ENCODE measurements at regions not wholly inside any gene's neighbourhood (a gene's known extent, or its start where the extent isn't known, plus 50 kb on each side); places are given as distances from the start of the nearest gene placed in this dataset.

DNA sequence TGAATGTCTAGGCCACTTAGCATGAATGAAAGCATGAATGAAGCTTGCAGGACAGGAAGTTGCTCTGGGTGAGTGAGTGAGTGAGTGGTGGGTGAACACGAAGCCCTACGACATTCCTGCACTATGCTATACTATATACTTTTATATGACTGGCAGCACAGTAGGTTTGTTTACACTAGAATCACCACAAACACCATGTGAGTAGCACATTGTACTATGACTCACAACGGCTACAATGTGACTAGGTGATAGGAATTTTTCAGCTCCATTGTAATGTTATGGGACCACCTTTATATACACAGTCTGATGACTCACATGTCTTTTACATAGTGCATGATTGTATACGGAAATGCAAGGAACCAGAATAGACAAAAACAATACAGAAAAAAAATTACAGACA, 1480.2 kb downstream of the AACS start:
- CTCF ChIA-PET: no interaction called here
- ATAC-seq (ENCODE audit: low read depth): no peak

DNA sequence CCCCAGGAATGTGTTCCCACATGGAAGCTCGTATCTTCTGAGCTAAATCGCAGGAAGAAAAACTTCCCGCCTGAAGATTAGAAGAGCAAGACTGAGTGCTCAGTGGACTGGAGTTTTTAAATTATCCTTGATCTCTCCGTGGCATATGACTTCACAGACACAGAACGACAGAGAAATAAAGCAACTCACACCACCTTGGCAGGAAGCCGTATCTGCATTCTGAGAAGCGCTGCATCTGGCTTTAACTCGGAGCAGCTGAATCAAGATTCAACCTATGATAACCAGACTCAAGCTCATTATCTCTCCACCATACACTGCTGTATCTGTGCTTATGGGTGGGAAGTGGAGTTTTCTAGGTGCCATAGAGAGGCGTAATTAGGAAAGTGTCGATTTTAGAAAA, 1482.7 kb downstream of the AACS start:
- POLR2A ChIA-PET: no interaction called here
- intact Hi-C loops (cut with micrococcal nuclease): no loop called here
- no peaks in the 10 kb centered on the region for H3K36me3 Mint-ChIP-seq (ENCODE audit: low read depth)

More for the DNA sequence above, 1480.2 kb downstream of the AACS start:
- no peak overlapping the region for H3K4me3 Mint-ChIP-seq
- no peak for DNase-seq
- H3K4me1 Mint-ChIP-seq: no peaks in the 10 kb centered on the region
- no peaks in the 10 kb centered on the region for H3K36me3 Mint-ChIP-seq (ENCODE audit: low read depth)
- no peak overlapping the region for H3K27ac Mint-ChIP-seq
- no peaks in the 10 kb centered on the region for H3K27me3 Mint-ChIP-seq
- TF ChIP-seq, protein P1, sequence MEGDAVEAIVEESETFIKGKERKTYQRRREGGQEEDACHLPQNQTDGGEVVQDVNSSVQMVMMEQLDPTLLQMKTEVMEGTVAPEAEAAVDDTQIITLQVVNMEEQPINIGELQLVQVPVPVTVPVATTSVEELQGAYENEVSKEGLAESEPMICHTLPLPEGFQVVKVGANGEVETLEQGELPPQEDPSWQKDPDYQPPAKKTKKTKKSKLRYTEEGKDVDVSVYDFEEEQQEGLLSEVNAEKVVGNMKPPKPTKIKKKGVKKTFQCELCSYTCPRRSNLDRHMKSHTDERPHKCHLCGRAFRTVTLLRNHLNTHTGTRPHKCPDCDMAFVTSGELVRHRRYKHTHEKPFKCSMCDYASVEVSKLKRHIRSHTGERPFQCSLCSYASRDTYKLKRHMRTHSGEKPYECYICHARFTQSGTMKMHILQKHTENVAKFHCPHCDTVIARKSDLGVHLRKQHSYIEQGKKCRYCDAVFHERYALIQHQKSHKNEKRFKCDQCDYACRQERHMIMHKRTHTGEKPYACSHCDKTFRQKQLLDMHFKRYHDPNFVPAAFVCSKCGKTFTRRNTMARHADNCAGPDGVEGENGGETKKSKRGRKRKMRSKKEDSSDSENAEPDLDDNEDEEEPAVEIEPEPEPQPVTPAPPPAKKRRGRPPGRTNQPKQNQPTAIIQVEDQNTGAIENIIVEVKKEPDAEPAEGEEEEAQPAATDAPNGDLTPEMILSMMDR (IDR thresholded peaks at IDR 0.05): no peak
- intact Hi-C loops (cut with micrococcal nuclease): no loop called here
- peaks cover 16% of the 10 kb centered on the region for H3K9me3 Mint-ChIP-seq
- POLR2A ChIA-PET: no interaction called here

DNA sequence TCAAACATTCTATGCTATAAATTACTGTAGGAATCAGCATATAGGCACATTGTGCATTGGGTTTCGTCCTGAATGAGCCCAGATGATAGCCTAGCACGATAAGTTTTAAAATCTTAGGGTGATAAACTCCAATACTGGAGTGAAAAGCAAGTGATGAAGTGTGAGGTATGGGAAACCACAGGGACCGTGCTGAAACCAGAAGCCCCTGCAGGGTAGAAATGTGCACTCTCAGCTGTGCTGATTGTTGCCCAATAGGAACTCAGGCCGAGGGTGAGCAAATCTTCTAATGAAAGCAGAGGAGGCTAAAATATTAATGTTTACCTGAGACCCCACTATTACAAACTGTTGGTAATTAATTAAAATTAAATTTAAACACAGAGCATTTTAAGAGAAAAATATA, 1486.6 kb downstream of the AACS start:
- H3K27ac Mint-ChIP-seq: no peak overlapping the region
- POLR2A ChIA-PET: no interaction called here
- DNase-seq (no peak), ATAC-seq (ENCODE audit: low read depth) (no peak)
- H3K4me1 Mint-ChIP-seq: no peaks in the 10 kb centered on the region
- H3K4me3 Mint-ChIP-seq: no peak overlapping the region
- no peaks in the 10 kb centered on the region for H3K9me3 Mint-ChIP-seq
- TF ChIP-seq, protein P1 (IDR thresholded peaks at IDR 0.05): no peak
- CTCF ChIA-PET: no interaction called here
- intact Hi-C loops (cut with micrococcal nuclease): no loop called here
- H3K27me3 Mint-ChIP-seq: no peaks in the 10 kb centered on the region
- H3K36me3 Mint-ChIP-seq (ENCODE audit: low read depth): no peaks in the 10 kb centered on the region

More for the DNA sequence above, 1482.7 kb downstream of the AACS start:
- Mint-ChIP-seq H3K4me1 (no peaks in the 10 kb centered on the region), H3K27ac (no peak overlapping the region), H3K27me3 (no peaks in the 10 kb centered on the region), H3K9me3 (peaks cover 11% of the 10 kb centered on the region), H3K4me3 (no peak overlapping the region)
- ATAC-seq (ENCODE audit: low read depth): no peak
- DNase-seq: no peak
- TF ChIP-seq, protein P1 (IDR thresholded peaks at IDR 0.05): no peak
- CTCF ChIA-PET: no interaction called here

DNA sequence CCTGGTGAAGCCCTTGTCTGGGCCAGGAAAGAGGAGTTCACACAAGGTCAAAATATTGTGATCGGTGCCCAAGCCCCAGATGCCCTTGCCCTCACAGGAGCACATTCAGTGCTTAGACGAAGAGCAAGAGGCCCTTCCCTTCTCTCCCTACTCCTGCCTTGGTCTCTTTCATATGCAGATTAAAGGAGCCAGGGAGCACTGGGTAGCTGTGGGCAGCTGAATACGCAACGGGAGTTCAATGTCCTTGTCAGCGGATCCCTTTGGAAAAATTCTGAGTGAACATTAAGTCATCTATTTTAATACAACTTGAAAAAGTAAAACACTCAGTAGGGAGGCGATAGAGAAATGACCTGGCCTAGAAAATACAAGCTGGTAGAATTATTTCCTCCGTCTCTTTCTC, 1489.4 kb downstream of the AACS start:
- POLR2A ChIA-PET: no interaction called here
- no peak overlapping the region for H3K4me3 Mint-ChIP-seq
- no peaks in the 10 kb centered on the region for H3K9me3 Mint-ChIP-seq
- H3K4me1 Mint-ChIP-seq: no peaks in the 10 kb centered on the region
- H3K36me3 Mint-ChIP-seq (ENCODE audit: low read depth): no peaks in the 10 kb centered on the region
- no peak for ATAC-seq (ENCODE audit: low read depth)
- intact Hi-C loops (cut with micrococcal nuclease): no loop called here
- TF ChIP-seq, protein P1 (IDR thresholded peaks at IDR 0.05): no peak
- H3K27me3 Mint-ChIP-seq: no peaks in the 10 kb centered on the region
- DNase-seq: no peak
- CTCF ChIA-PET: no interaction called here
- no peak overlapping the region for H3K27ac Mint-ChIP-seq

DNA sequence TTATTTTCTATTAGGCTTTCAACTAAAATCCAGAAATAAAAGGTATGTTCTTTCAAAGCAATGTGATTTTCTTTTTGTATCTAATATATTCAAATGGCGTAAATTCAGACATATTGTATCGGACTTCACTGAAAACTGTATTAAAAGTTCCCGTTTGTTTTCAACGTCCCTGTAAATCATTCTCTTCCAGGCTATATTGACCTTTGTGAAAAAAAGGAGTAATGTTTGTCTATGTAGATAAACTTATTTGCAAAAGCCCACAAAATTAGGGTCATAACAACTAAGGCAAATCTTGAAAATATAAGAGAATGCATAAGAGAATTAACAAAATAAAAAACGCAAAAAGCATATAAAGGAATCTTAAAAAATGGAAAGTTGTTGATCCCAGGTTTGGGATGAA, 1492.4 kb downstream of the AACS start:
- TF ChIP-seq, protein P1 (IDR thresholded peaks at IDR 0.05): no peak
- H3K4me3 Mint-ChIP-seq: no peak overlapping the region
- POLR2A ChIA-PET: no interaction called here
- H3K9me3 Mint-ChIP-seq: no peaks in the 10 kb centered on the region
- no peaks in the 10 kb centered on the region for H3K27me3 Mint-ChIP-seq
- no peaks in the 10 kb centered on the region for H3K36me3 Mint-ChIP-seq (ENCODE audit: low read depth)
- no peaks in the 10 kb centered on the region for H3K4me1 Mint-ChIP-seq
- CTCF ChIA-PET: no interaction called here
- intact Hi-C loops (cut with micrococcal nuclease): no loop called here
- DNase-seq (no peak), ATAC-seq (ENCODE audit: low read depth) (no peak)
- no peak overlapping the region for H3K27ac Mint-ChIP-seq

Measured in activated B cell treated with CpG ODN at 0.5 μM for 24 hours (primary cell).